HG03159 (cell line): ENCODE measurements at regions not wholly inside any gene's neighbourhood (a gene's known extent, or its start where the extent isn't known, plus 50 kb on each side); places are given as distances from the start of the nearest gene placed in this dataset.
"Not testable (repeated sequence)": the region's sequence is repeated elsewhere in the genome, so short reads cannot be mapped to it uniquely, and the experiment has no call there.

Source experiments
- ATAC-seq: cut with Tn5 transposase; IDR thresholded peaks from one replicate; pipeline ENCODE4 v1.9.1; 2021; ENCODE audit warnings: mild to moderate bottlenecking, moderate library complexity; ENCODE audit not compliant: unreplicated experiment

- ATAC-seq, result no peak
Measured at GRCh38 chr6:6966569-6966968, 141.2 kb upstream of the RREB1 start.

- ATAC-seq, result no peak
Measured at GRCh38 chr6:6968357-6968730, 139.4 kb upstream of the RREB1 start.

GRCh38 chr6:6968731-6969552 is 138.8 kb upstream of the RREB1 start:
- no peak for ATAC-seq

- ATAC-seq, result no peak
Measured at GRCh38 chr6:6969761-6970223, 138.0 kb upstream of the RREB1 start.

- no peak for ATAC-seq
Measured at GRCh38 chr6:6970851-6971250, 136.9 kb upstream of the RREB1 start.

- ATAC-seq, result no peak
Measured at GRCh38 chr6:6971369-6971768, 136.4 kb upstream of the RREB1 start.

- ATAC-seq, result no peak
Measured at GRCh38 chr6:6972456-6972855, 135.3 kb upstream of the RREB1 start.

GRCh38 chr6:6973721-6974120 is 134.0 kb upstream of the RREB1 start:
- no peak for ATAC-seq

- no peak for ATAC-seq
Measured at GRCh38 chr6:6975459-6976111, 132.2 kb upstream of the RREB1 start.

GRCh38 chr6:6976193-6976592 is 131.6 kb upstream of the RREB1 start:
- ATAC-seq, result no peak

GRCh38 chr6:6978731-6979130 is 129.0 kb upstream of the RREB1 start:
- no peak for ATAC-seq

- no peak for ATAC-seq
Measured at GRCh38 chr6:6980999-6981597, 126.7 kb upstream of the RREB1 start.

GRCh38 chr6:6981681-6982322 is 126.0 kb upstream of the RREB1 start:
- no peak for ATAC-seq

GRCh38 chr6:6982663-6983062 is 125.1 kb upstream of the RREB1 start:
- no peak for ATAC-seq

- ATAC-seq, result no peak
Measured at GRCh38 chr6:6984585-6985366, 123.0 kb upstream of the RREB1 start.

GRCh38 chr6:6986344-6986743 is 121.4 kb upstream of the RREB1 start:
- no peak for ATAC-seq

- ATAC-seq, result no peak
Measured at GRCh38 chr6:6987749-6988148, 120.0 kb upstream of the RREB1 start.

- ATAC-seq, result not testable (repeated sequence)
Measured at GRCh38 chr6:6990059-6990458, 117.7 kb upstream of the RREB1 start.

- no peak for ATAC-seq
Measured at GRCh38 chr6:6993503-6994237, 114.1 kb upstream of the RREB1 start.

- no peak for ATAC-seq
Measured at GRCh38 chr6:6994796-6995195, 113.0 kb upstream of the RREB1 start.
